K562 (cell line): ENCODE measurements at regions not wholly inside any gene's neighbourhood (a gene's known extent, or its start where the extent isn't known, plus 50 kb on each side); places are given as distances from the start of the nearest gene placed in this dataset.

ENCODE experiments used
- ATAC-seq: fragments of 200-7000 bp; cut with Tn5 transposase; 3 replicates; pipeline ENCODE4 v1.9.1; 2020; ENCODE audit warnings: moderate library complexity
- BruUV-seq: library from RNA; stranded (reverse); fragments of 400-500 nt; replicated peaks from 2 replicates; lab custom pipeline; 2021; lab: Mats Ljungman, UMichigan
- CTCF ChIA-PET: fragments of 300-600 bp; formaldehyde crosslinking; extraction: SDS; loops from one replicate; lab custom pipeline; 2021; ENCODE audit warnings: low intra/inter-chr PET ratio; lab: Yijun Ruan, JAX
- POLR2A ChIA-PET: fragments of 300-600, 350-650 bp; sonication (Branson Sonifier 250); formaldehyde crosslinking; extraction: SDS; loops from one replicate; lab custom pipeline; 2021; ENCODE audit warnings: antibody characterized with exemption, inconsistent platforms; lab: Yijun Ruan, JAX
- DNase-seq, 4 experiments: peaks; one replicate each; pipeline versions ENCODE4 v3.0.0 to v3.0.0-alpha.2; 2011 to 2018; ENCODE audit warnings: low spot score in 3 of 4, mixed read lengths in 3 of 4; ENCODE audit errors: extremely low read depth in 1 of 4
- FAIRE-seq: peaks from 2 replicates; lab custom pipeline; 2011; peaks lifted over from hg19 to GRCh38; lab: Jason Lieb, UNC
- H2AFZ ChIP-seq: 2 replicates; pipeline ENCODE4 v1.6.0; 2011; ENCODE audit warnings: low read depth, low read length, control low read depth, inconsistent platforms
- H3K27ac ChIP-seq: fragments of 200-600 bp; 3 replicates; pipeline ENCODE4 v1.8.0; 2011; ENCODE audit warnings: low read depth, mild to moderate bottlenecking, control low read depth, inconsistent platforms, low read length, moderate library complexity, mixed read lengths; ENCODE audit errors: extremely low read depth
- H3K27me3 ChIP-seq, 2 experiments: fragments of 300-600 bp in 1 of 2; 2 replicates in 1 of 2; 3 replicates in 1 of 2; pipeline versions ENCODE4 v1.6.0 to v1.8.0; 2011; ENCODE audit warnings: inconsistent platforms in 2 of 2, low read length in 2 of 2, mild to moderate bottlenecking in 1 of 2, mixed read lengths in 1 of 2, moderate library complexity in 1 of 2; ENCODE audit not compliant: control insufficient read depth in 2 of 2, insufficient read depth in 2 of 2
- H3K36me3 ChIP-seq: fragments of 300-600 bp; 3 replicates; pipeline ENCODE4 v1.8.0; 2011; ENCODE audit warnings: mild to moderate bottlenecking, low read length, inconsistent platforms; ENCODE audit not compliant: control insufficient read depth, insufficient read depth
- H3K4me1 ChIP-seq, 2 experiments: fragments of 200-600 bp in 1 of 2; replicated peaks in 1 of 2; 2 replicates in 1 of 2; 3 replicates in 1 of 2; pipeline versions ENCODE4 v1.5.1 to v1.8.0; 2011; ENCODE audit warnings: inconsistent platforms in 2 of 2, low read length in 2 of 2, mild to moderate bottlenecking in 1 of 2, mixed read lengths in 1 of 2, moderate library complexity in 1 of 2; ENCODE audit not compliant: control insufficient read depth in 2 of 2, insufficient read depth in 2 of 2
- H3K4me2 ChIP-seq: 2 replicates; pipeline ENCODE4 v1.6.1; 2011; ENCODE audit warnings: low read length, control low read depth, inconsistent platforms, mixed read lengths; ENCODE audit not compliant: insufficient read depth
- H3K4me3 ChIP-seq: fragments of 200-600 bp; sonication (generic), shearing (Covaris generic); 2 replicates; pipeline ENCODE4 v1.5.1; 2016; ENCODE audit warnings: control low read depth, inconsistent platforms
- H3K79me2 ChIP-seq: fragments of 200-600 bp; 3 replicates; pipeline ENCODE4 v1.8.0; 2011; ENCODE audit warnings: low read length, inconsistent platforms; ENCODE audit not compliant: control insufficient read depth, insufficient read depth
- H3K9ac ChIP-seq, 2 experiments: 2 replicates each; pipeline versions ENCODE4 v1.6.0 to v1.6.1; 2011; ENCODE audit warnings: low read depth in 2 of 2, low read length in 2 of 2, control low read depth in 1 of 2, inconsistent platforms in 1 of 2, mild to moderate bottlenecking in 1 of 2, mixed read lengths in 1 of 2; ENCODE audit not compliant: insufficient read depth in 1 of 2
- H3K9me1 ChIP-seq: one replicate; pipeline ENCODE4 v1.6.0; 2011; ENCODE audit warnings: inconsistent platforms, mild to moderate bottlenecking, low read length, moderate library complexity; ENCODE audit not compliant: control insufficient read depth, insufficient read depth
- H3K9me3 ChIP-seq: replicated peaks from 2 replicates; pipeline ENCODE4 v1.5.1; 2011; ENCODE audit warnings: low read depth, low read length, inconsistent platforms; ENCODE audit not compliant: control insufficient read depth, insufficient read depth
- H4K20me1 ChIP-seq: replicated peaks from 2 replicates; pipeline ENCODE4 v1.6.1; 2011; ENCODE audit warnings: low read length, inconsistent platforms, mixed read lengths; ENCODE audit not compliant: control insufficient read depth, insufficient read depth
- MBD2 ChIP-seq: sonication (generic); IDR thresholded peaks from 2 replicates; pipeline ENCODE4 v1.6.1; 2016; ENCODE audit warnings: low read depth, borderline replicate concordance
- MED1 ChIP-seq: sonication (generic); formaldehyde crosslinking; IDR thresholded peaks from 2 replicates; pipeline ENCODE4 v1.8.1; 2023; ENCODE audit warnings: missing genetic modification reagents, borderline replicate concordance
- NFYB ChIP-seq: IDR thresholded peaks from 2 replicates; pipeline ENCODE4 v1.6.1; 2011; ENCODE audit warnings: mild to moderate bottlenecking, moderate library complexity; ENCODE audit not compliant: insufficient read length; ENCODE audit errors: extremely low read depth
- SOX6 ChIP-seq: fragments of 450-650 bp; IDR thresholded peaks from 2 replicates; pipeline ENCODE4 v1.6.1; 2014; ENCODE audit warnings: mild to moderate bottlenecking
- ZNF133 ChIP-seq: fragments of 250-450 bp; sonication (Bioruptor Pico); IDR thresholded peaks from 2 replicates; pipeline ENCODE4 v1.4.0; 2020; ENCODE audit warnings: mild to moderate bottlenecking
- ZNF140 ChIP-seq: fragments of 250-450 bp; sonication (Bioruptor Pico); IDR thresholded peaks from 2 replicates; pipeline ENCODE4 v1.8.0; 2021; ENCODE audit warnings: moderate library complexity, mild to moderate bottlenecking, inconsistent platforms
- ZSCAN29 ChIP-seq: fragments of 450-650 bp; IDR thresholded peaks from 2 replicates; pipeline ENCODE4 v1.6.1; 2017
- WGBS: fragments of 100-300 bp; shearing (Covaris generic); methylation state at CpG from one replicate; pipeline ENCODE4 v1.1.6; 2016; ENCODE audit warnings: low coverage, mixed read lengths; ENCODE audit not compliant: insufficient coverage; ENCODE audit errors: missing lambda C conversion rate; 5-methylcytosine and 5-hydroxymethylcytosine counted together
- in situ Hi-C: fragments of 300-500 bp; cut with MboI; formaldehyde crosslinking; loops from 4 replicates; pipeline ENCODE4 v1.15.0; 2018; ENCODE audit warnings: inconsistent platforms, mixed read lengths
- intact Hi-C: fragments of 100-400 bp; cut with micrococcal nuclease; formaldehyde crosslinking; loops from 2 replicates; pipeline ENCODE4 v1.14.2; 2022
- TF ChIP-seq, protein P1 (sequence below): fragments of 450-650 bp; formaldehyde crosslinking; IDR thresholded peaks from 2 replicates; pipeline ENCODE4 v1.4.0; 2020; ENCODE audit warnings: mild to moderate bottlenecking, moderate library complexity
- TF ChIP-seq, protein P2 (sequence below): fragments of 450-650 bp; conservative IDR thresholded peaks from 2 replicates; pipeline ENCODE4 v1.6.1; 2016; ENCODE audit warnings: missing genetic modification characterization, low read depth, mild to moderate bottlenecking, control low read depth, missing compliant biosample characterization
- TF ChIP-seq, protein P3 (sequence below): fragments of 250-450 bp; sonication (Bioruptor Pico); IDR thresholded peaks from 2 replicates; pipeline ENCODE4 v1.4.0; 2020
- TF ChIP-seq, protein P4 (sequence below), 2 experiments: fragments of 150-350 bp in 1 of 2; IDR thresholded peaks; 2 replicates each; pipeline ENCODE4 v1.6.1; 2012 to 2016; ENCODE audit warnings: low read depth in 2 of 2, low read length in 2 of 2, mild to moderate bottlenecking in 1 of 2, moderate library complexity in 1 of 2
- TF ChIP-seq, protein P5 (sequence below), 2 experiments: fragments of 450-650 bp; IDR thresholded peaks; 2 replicates each; pipeline ENCODE4 v1.6.1; 2016
- TF ChIP-seq, protein P6 (sequence below): fragments of 250-450 bp; sonication (Bioruptor Pico); IDR thresholded peaks from 2 replicates; pipeline ENCODE4 v1.8.0; 2022; ENCODE audit warnings: moderate library complexity, mild to moderate bottlenecking, inconsistent platforms

DNA sequence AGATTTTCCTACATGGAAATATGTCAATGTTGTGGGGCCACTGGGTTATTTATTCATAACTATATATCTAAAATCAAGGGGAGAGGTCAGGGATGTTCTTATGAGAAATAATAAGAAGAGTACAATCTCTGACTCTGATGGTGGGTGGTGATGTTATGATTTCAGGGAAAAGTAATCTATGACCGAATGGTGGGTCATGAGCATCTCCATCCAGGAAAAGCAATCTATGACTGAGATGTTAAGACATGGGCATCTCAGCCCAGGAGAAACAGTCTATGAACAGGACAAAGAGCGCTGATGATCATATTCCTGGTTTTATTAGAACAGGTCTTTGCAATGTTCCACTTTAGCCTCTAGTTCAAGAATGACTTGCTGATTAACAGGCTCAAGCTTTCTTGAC lies 137.1 kb downstream of the ARSF start:
- no peak overlapping the region for H3K4me2 ChIP-seq
- ATAC-seq (no peak), DNase-seq (no peak), FAIRE-seq (no peak)
- H3K36me3 ChIP-seq = no peaks in the 10 kb centered on the region
- H3K79me2 ChIP-seq = no peaks in the 10 kb centered on the region
- 0% methylated on average over 2 of the region's 2 CpGs for WGBS
- intact Hi-C loops (no loop called here), in situ Hi-C loops (no loop called here)
- no peak overlapping the region for H3K9ac ChIP-seq
- CTCF ChIA-PET = no interaction called here
- no peaks in the 10 kb centered on the region for H3K9me1 ChIP-seq
- no TSS peak for BruUV-seq
- H3K27ac ChIP-seq = no peak overlapping the region
- H3K27me3 ChIP-seq = no peaks in the 10 kb centered on the region; a peak in 1 of 5 replicates
- no peak overlapping the region for H2AFZ ChIP-seq
- POLR2A ChIA-PET = no interaction called here
- no peak overlapping the region for H3K4me3 ChIP-seq
- no peaks in the 10 kb centered on the region for H3K9me3 ChIP-seq
- H3K4me1 ChIP-seq = no peaks in the 10 kb centered on the region
- no peaks in the 10 kb centered on the region for H4K20me1 ChIP-seq
- TF ChIP-seq, protein P1, sequence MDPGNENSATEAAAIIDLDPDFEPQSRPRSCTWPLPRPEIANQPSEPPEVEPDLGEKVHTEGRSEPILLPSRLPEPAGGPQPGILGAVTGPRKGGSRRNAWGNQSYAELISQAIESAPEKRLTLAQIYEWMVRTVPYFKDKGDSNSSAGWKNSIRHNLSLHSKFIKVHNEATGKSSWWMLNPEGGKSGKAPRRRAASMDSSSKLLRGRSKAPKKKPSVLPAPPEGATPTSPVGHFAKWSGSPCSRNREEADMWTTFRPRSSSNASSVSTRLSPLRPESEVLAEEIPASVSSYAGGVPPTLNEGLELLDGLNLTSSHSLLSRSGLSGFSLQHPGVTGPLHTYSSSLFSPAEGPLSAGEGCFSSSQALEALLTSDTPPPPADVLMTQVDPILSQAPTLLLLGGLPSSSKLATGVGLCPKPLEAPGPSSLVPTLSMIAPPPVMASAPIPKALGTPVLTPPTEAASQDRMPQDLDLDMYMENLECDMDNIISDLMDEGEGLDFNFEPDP = no peak
- no peak for TF ChIP-seq NFYB
- TF ChIP-seq, protein P2, sequence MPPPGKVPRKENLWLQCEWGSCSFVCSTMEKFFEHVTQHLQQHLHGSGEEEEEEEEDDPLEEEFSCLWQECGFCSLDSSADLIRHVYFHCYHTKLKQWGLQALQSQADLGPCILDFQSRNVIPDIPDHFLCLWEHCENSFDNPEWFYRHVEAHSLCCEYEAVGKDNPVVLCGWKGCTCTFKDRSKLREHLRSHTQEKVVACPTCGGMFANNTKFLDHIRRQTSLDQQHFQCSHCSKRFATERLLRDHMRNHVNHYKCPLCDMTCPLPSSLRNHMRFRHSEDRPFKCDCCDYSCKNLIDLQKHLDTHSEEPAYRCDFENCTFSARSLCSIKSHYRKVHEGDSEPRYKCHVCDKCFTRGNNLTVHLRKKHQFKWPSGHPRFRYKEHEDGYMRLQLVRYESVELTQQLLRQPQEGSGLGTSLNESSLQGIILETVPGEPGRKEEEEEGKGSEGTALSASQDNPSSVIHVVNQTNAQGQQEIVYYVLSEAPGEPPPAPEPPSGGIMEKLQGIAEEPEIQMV (tag) = no peak
- TF ChIP-seq SOX6 = no peak
- no peak for TF ChIP-seq ZNF140 (CRISPR knock-in tag)
- TF ChIP-seq, protein P3, sequence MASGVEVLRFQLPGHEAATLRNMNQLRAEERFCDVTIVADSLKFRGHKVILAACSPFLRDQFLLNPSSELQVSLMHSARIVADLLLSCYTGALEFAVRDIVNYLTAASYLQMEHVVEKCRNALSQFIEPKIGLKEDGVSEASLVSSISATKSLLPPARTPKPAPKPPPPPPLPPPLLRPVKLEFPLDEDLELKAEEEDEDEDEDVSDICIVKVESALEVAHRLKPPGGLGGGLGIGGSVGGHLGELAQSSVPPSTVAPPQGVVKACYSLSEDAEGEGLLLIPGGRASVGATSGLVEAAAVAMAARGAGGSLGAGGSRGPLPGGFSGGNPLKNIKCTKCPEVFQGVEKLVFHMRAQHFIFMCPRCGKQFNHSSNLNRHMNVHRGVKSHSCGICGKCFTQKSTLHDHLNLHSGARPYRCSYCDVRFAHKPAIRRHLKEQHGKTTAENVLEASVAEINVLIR = no peak
- TF ChIP-seq ZSCAN29 = no peak
- no peak for TF ChIP-seq MBD2
- TF ChIP-seq, protein P4, sequence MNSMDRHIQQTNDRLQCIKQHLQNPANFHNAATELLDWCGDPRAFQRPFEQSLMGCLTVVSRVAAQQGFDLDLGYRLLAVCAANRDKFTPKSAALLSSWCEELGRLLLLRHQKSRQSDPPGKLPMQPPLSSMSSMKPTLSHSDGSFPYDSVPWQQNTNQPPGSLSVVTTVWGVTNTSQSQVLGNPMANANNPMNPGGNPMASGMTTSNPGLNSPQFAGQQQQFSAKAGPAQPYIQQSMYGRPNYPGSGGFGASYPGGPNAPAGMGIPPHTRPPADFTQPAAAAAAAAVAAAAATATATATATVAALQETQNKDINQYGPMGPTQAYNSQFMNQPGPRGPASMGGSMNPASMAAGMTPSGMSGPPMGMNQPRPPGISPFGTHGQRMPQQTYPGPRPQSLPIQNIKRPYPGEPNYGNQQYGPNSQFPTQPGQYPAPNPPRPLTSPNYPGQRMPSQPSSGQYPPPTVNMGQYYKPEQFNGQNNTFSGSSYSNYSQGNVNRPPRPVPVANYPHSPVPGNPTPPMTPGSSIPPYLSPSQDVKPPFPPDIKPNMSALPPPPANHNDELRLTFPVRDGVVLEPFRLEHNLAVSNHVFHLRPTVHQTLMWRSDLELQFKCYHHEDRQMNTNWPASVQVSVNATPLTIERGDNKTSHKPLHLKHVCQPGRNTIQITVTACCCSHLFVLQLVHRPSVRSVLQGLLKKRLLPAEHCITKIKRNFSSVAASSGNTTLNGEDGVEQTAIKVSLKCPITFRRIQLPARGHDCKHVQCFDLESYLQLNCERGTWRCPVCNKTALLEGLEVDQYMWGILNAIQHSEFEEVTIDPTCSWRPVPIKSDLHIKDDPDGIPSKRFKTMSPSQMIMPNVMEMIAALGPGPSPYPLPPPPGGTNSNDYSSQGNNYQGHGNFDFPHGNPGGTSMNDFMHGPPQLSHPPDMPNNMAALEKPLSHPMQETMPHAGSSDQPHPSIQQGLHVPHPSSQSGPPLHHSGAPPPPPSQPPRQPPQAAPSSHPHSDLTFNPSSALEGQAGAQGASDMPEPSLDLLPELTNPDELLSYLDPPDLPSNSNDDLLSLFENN (IDR thresholded peaks at IDR 0.05; ENCODE audit: low read depth in 2 of 2, low read length in 2 of 2) = peak in 1 of 2 experiments; percentile 61; a peak in 1 of 4 replicates
- TF ChIP-seq MED1 (CRISPR knock-in tag) = no peak
- TF ChIP-seq, protein P5, sequence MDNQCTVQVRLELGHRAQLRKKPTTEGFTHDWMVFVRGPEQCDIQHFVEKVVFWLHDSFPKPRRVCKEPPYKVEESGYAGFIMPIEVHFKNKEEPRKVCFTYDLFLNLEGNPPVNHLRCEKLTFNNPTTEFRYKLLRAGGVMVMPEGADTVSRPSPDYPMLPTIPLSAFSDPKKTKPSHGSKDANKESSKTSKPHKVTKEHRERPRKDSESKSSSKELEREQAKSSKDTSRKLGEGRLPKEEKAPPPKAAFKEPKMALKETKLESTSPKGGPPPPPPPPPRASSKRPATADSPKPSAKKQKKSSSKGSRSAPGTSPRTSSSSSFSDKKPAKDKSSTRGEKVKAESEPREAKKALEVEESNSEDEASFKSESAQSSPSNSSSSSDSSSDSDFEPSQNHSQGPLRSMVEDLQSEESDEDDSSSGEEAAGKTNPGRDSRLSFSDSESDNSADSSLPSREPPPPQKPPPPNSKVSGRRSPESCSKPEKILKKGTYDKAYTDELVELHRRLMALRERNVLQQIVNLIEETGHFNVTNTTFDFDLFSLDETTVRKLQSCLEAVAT (IDR thresholded peaks at IDR 0.05) = peak in 1 of 2 experiments; percentile 89; a peak in 2 of 4 replicates
- TF ChIP-seq ZNF133 (CRISPR knock-in tag) = no peak
- TF ChIP-seq, protein P6, sequence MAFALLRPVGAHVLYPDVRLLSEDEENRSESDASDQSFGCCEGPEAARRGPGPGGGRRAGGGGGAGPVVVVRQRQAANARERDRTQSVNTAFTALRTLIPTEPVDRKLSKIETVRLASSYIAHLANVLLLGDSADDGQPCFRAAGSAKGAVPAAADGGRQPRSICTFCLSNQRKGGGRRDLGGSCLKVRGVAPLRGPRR (CRISPR knock-in tag) = no peak
